ENCODE measurements at regions not wholly inside any gene's neighbourhood (a gene's known extent, or its start where the extent isn't known, plus 50 kb on each side); places are given as distances from the start of the nearest gene placed in this dataset.

GRCh38 chr15:97691799-97692198 is 268.7 kb upstream of the ARRDC4 start:
- no peak for TF ChIP-seq CTCF (IDR thresholded peaks at IDR 0.05)
- no peak for TF ChIP-seq POLR2A (IDR thresholded peaks at IDR 0.05)

Data from thyroid gland (tissue), 4 donors.